ENCODE measurements at regions not wholly inside any gene's neighbourhood (a gene's known extent, or its start where the extent isn't known, plus 50 kb on each side); places are given as distances from the start of the nearest gene placed in this dataset.

- TF ChIP-seq EZH2 (IDR thresholded peaks at IDR 0.05; ENCODE audit: insufficient read depth, poor library complexity, severe bottlenecking) = no peak
- TF ChIP-seq EZH2phosphoT487 (IDR thresholded peaks at IDR 0.05; ENCODE audit: insufficient read depth, low read depth) = no peak
Measured at GRCh38 chr3:193134856-193135255, 106.2 kb upstream of the PLAAT1 start.
